ENCODE measurements at regions not wholly inside any gene's neighbourhood (a gene's known extent, or its start where the extent isn't known, plus 50 kb on each side); places are given as distances from the start of the nearest gene placed in this dataset.

DNA sequence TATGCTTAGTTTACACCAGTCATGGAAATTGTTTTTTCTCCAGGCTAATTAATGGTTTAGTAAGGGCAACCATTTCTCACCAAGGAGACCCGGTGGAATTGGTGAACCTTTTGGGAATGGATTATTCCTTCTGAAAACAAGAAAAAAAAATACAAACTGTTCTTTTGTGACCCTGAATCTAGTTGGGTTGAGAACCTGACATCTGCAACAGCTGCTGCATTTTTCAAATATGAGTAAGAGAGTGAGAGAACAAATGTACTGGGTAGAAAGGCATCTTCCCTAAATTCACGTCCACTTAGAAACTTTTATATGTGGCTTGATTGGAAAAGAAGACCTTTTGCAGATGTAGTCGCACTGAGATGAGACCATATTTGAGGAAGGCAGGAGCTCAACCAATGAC, 553.4 kb upstream of the EPHA7 start:
- no peak for TF ChIP-seq POLR2A (IDR thresholded peaks at IDR 0.05)
- TF ChIP-seq, protein P1, sequence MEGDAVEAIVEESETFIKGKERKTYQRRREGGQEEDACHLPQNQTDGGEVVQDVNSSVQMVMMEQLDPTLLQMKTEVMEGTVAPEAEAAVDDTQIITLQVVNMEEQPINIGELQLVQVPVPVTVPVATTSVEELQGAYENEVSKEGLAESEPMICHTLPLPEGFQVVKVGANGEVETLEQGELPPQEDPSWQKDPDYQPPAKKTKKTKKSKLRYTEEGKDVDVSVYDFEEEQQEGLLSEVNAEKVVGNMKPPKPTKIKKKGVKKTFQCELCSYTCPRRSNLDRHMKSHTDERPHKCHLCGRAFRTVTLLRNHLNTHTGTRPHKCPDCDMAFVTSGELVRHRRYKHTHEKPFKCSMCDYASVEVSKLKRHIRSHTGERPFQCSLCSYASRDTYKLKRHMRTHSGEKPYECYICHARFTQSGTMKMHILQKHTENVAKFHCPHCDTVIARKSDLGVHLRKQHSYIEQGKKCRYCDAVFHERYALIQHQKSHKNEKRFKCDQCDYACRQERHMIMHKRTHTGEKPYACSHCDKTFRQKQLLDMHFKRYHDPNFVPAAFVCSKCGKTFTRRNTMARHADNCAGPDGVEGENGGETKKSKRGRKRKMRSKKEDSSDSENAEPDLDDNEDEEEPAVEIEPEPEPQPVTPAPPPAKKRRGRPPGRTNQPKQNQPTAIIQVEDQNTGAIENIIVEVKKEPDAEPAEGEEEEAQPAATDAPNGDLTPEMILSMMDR (IDR thresholded peaks at IDR 0.05), result no peak
- Histone ChIP-seq H3K27ac (no peak overlapping the region), H3K4me1 (no peaks in the 10 kb centered on the region), H3K27me3 (no peaks in the 10 kb centered on the region), H3K36me3 (no peaks in the 10 kb centered on the region), H3K4me3 (no peak overlapping the region), H3K9me3 (peaks cover 0 to 3% (median 0%) of the 10 kb centered on the region in 12 donors)
- intact Hi-C loops (cut with DNase I), result no loop called here
- ATAC-seq (no peak), DNase-seq (no peak)
- 75 to 84% (median 77%) methylated on average over 3 of the region's 3 CpGs for WGBS, 4 donors

DNA sequence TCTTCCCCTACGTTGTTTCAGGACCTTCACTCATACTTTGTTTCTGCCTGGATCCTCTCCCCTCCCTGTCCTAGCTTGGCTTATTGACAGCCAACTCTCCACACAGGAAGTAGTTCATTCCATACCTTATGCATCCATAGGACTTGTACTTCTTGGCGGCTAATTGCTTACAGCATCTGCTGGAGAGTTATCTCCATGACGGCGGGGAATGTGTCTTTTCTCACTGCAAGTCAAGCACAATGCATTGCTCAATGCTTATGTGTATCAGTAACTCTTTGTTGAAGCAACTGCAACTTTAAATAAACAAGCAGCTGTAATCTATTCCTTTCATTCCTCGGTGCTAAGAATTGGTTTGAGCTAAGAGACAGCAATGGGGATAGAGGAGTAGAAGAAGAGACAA, 551.3 kb upstream of the EPHA7 start:
- no peaks in the 10 kb centered on the region for H3K36me3 ChIP-seq
- H3K27ac ChIP-seq, result no peak overlapping the region
- peaks cover 0 to 3% (median 0%) of the 10 kb centered on the region in 12 donors for H3K9me3 ChIP-seq
- DNase-seq (no peak), ATAC-seq (no peak)
- H3K27me3 ChIP-seq, result no peaks in the 10 kb centered on the region
- 48 to 62% (median 52%) methylated on average over 5 of the region's 5 CpGs for WGBS, 4 donors
- TF ChIP-seq, protein P1 (IDR thresholded peaks at IDR 0.05), result no peak
- TF ChIP-seq POLR2A (IDR thresholded peaks at IDR 0.05), result no peak
- H3K4me1 ChIP-seq, result no peaks in the 10 kb centered on the region
- intact Hi-C loops (cut with DNase I), result no loop called here
- H3K4me3 ChIP-seq, result no peak overlapping the region

DNA sequence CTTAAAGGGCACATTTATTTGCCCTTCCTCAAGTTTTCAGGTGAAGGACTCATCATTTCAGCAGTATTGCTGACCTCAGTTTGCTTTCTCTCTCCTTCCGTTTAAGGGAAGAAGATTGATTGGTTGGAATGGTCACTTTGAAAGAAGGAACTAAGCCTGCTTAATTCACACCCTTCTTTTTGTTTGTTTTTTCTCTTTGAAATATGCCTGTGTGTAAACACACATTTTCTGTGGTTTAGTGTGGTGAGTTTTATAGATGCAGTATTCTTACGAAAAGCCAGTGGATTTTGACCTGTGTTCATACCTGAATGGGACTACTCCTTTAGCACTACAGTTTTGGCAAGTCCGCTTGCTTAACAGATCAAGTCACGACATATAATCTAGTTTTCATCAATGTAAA, 548.8 kb upstream of the EPHA7 start:
- TF ChIP-seq POLR2A (IDR thresholded peaks at IDR 0.05), result no peak
- TF ChIP-seq, protein P1 (IDR thresholded peaks at IDR 0.05), result no peak
- DNase-seq (no peak), ATAC-seq (no peak)
- H3K9me3 ChIP-seq, result peaks cover 0 to 3% (median 0%) of the 10 kb centered on the region in 12 donors
- intact Hi-C loops (cut with DNase I), result no loop called here
- H3K4me1 ChIP-seq, result no peaks in the 10 kb centered on the region
- no peaks in the 10 kb centered on the region for H3K36me3 ChIP-seq
- H3K27me3 ChIP-seq, result no peaks in the 10 kb centered on the region
- no peak overlapping the region for H3K27ac ChIP-seq
- 76 to 85% (median 80%) methylated on average over 4 of the region's 4 CpGs for WGBS, 4 donors
- no peak overlapping the region for H3K4me3 ChIP-seq

DNA sequence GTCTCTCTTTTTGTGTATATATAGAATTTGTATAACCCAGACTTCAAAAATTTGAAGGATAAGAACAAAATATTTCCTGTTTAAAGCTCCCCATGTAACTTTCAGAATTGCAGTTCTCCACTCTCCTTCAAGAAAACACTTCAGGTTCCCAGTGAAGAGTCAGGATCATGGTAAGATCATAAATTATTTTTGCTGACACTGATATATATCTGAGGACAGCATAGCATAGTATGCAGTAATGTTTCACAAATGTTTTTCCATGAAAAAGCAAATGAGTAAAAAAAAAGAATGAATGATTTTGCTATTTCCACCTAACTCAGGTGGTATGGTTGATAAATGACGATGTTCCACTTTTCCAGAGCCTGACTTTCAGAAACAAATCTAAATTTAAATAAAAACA, 545.6 kb upstream of the EPHA7 start:
- intact Hi-C loops (cut with DNase I), result no loop called here
- H3K27me3 ChIP-seq, result no peaks in the 10 kb centered on the region
- 69 to 82% (median 76%) methylated on average over 1 of the region's 1 CpG for WGBS, 4 donors

More for the DNA sequence above, 545.6 kb upstream of the EPHA7 start:
- ATAC-seq (no peak), DNase-seq (no peak)
- TF ChIP-seq POLR2A (IDR thresholded peaks at IDR 0.05), result no peak
- TF ChIP-seq, protein P1 (IDR thresholded peaks at IDR 0.05), result no peak
- Histone ChIP-seq H3K9me3 (no peaks in the 10 kb centered on the region), H3K4me1 (no peaks in the 10 kb centered on the region), H3K36me3 (no peaks in the 10 kb centered on the region), H3K4me3 (no peak overlapping the region), H3K27ac (no peak overlapping the region)

Measured in heart left ventricle (tissue), 16 donors.